PC-3 (cell line): ENCODE measurements at regions not wholly inside any gene's neighbourhood (a gene's known extent, or its start where the extent isn't known, plus 50 kb on each side); places are given as distances from the start of the nearest gene placed in this dataset.

Source experiments
- ATAC-seq: fragments of 200-7000 bp; cut with Tn5 transposase; 2 replicates; pipeline ENCODE4 v1.9.1; 2020; ENCODE audit warnings: mild to moderate bottlenecking, moderate library complexity
- BruUV-seq: library from RNA; stranded (reverse); fragments of 400-500 nt; replicated peaks from 2 replicates; lab custom pipeline; 2021; lab: Mats Ljungman, UMichigan
- CTCF ChIA-PET: fragments of 300-600 bp; sonication (Branson Sonifier 250); formaldehyde crosslinking; loops from one replicate; lab custom pipeline; 2022; ENCODE audit warnings: antibody characterized with exemption; lab: Charles Lee
- POLR2A ChIA-PET: fragments of 300-600 bp; sonication (Branson Sonifier 250); formaldehyde crosslinking; loops from one replicate; lab custom pipeline; 2022; ENCODE audit warnings: antibody characterized with exemption; ENCODE audit not compliant: unreplicated experiment; lab: Charles Lee
- DNase-seq: peaks from one replicate; pipeline ENCODE4 v3.0.0-alpha.2; 2015
- H2AFZ ChIP-seq: fragments of 300-600 bp; sonication (generic); 2 replicates; pipeline ENCODE4 v1.6.0; 2016; ENCODE audit warnings: antibody characterized with exemption, low read length
- H3F3A ChIP-seq: fragments of 300-600 bp; sonication (generic); one replicate; pipeline ENCODE4 v1.6.0; 2017; ENCODE audit warnings: antibody characterized with exemption, low read length, control low read depth, mild to moderate bottlenecking; ENCODE audit not compliant: unreplicated experiment
- H3K27ac ChIP-seq: fragments of 300-600 bp; sonication (generic); 2 replicates; pipeline ENCODE4 v1.5.1; 2016; ENCODE audit warnings: mild to moderate bottlenecking, low read length
- H3K27me3 ChIP-seq: fragments of 300-600 bp; sonication (generic); 2 replicates; pipeline ENCODE4 v1.6.1; 2016; ENCODE audit warnings: low read length, mixed read lengths
- H3K36me3 ChIP-seq: fragments of 300-600 bp; sonication (generic); 2 replicates; pipeline ENCODE4 v1.6.1; 2016; ENCODE audit warnings: low read depth, mixed run types, low read length, mixed read lengths
- H3K4me1 ChIP-seq: fragments of 300-600 bp; sonication (generic); 2 replicates; pipeline ENCODE4 v1.5.1; 2016; ENCODE audit warnings: low read length; ENCODE audit not compliant: insufficient read depth
- H3K4me2 ChIP-seq: fragments of 300-600 bp; sonication (generic); 2 replicates; pipeline ENCODE4 v1.6.0; 2016; ENCODE audit warnings: low read length
- H3K4me3 ChIP-seq: fragments of 300-600 bp; sonication (generic); 2 replicates; pipeline ENCODE4 v1.5.1; 2016; ENCODE audit warnings: mild to moderate bottlenecking, low read length, mixed read lengths
- H3K79me2 ChIP-seq: fragments of 300-600 bp; sonication (generic); 2 replicates; pipeline ENCODE4 v1.6.1; 2017; ENCODE audit warnings: low read length, mixed read lengths
- H3K9ac ChIP-seq: fragments of 300-600 bp; sonication (generic); 2 replicates; pipeline ENCODE4 v1.6.0; 2016; ENCODE audit warnings: mild to moderate bottlenecking, low read length
- H3K9me2 ChIP-seq: fragments of 300-600 bp; sonication (generic); replicated peaks from 2 replicates; pipeline ENCODE4 v1.6.1; 2016; ENCODE audit warnings: mixed run types, low read length, mixed read lengths
- H3K9me3 ChIP-seq: fragments of 300-600 bp; sonication (generic); 2 replicates; pipeline ENCODE4 v1.6.1; 2016; ENCODE audit warnings: low read length, mixed read lengths
- H4K20me1 ChIP-seq: fragments of 300-600 bp; sonication (generic); 2 replicates; pipeline ENCODE4 v1.6.1; 2016; ENCODE audit warnings: low read length, mixed read lengths
- EZH2 ChIP-seq: fragments of 300-600 bp; sonication (generic); IDR thresholded peaks from one replicate; pipeline ENCODE4 v1.6.1; 2017; ENCODE audit warnings: antibody characterized with exemption, mild to moderate bottlenecking, low read length; ENCODE audit not compliant: unreplicated experiment
- EZH2phosphoT487 ChIP-seq: fragments of 300-600 bp; sonication (generic); IDR thresholded peaks from 2 replicates; pipeline ENCODE4 v1.6.1; 2018; ENCODE audit warnings: mild to moderate bottlenecking, antibody characterized with exemption, low read length, borderline replicate concordance
- intact Hi-C: fragments of 100-400 bp; cut with micrococcal nuclease; formaldehyde crosslinking; loops from 2 replicates; pipeline ENCODE4 v1.9.0; 2023
- TF ChIP-seq, protein P1 (sequence below): fragments of 300-600 bp; sonication (generic); conservative IDR thresholded peaks from 2 replicates; pipeline ENCODE4 v1.5.1; 2017; ENCODE audit warnings: antibody characterized with exemption, low read depth, mild to moderate bottlenecking, low read length

DNA sequence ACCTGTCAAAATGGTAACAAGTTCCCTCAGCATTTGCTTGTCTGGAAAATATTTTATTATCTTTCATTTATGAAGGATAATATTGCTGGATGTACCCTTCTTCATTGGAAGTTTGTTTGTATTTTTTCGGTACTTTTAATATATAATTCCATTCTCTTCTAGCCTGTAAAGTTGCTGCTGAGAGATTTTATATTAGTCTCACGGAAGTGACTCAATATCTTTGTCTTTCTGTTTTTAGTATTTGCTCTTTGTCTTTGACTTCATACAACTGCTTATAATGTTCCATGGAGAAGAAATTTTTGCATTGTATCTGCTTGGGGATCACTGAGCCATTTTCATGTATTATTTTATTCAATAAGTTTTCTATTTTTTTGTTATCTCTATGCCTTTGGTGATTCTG, 1777.5 kb downstream of the BRINP3 start:
- H3K27me3 ChIP-seq = no peaks in the 10 kb centered on the region
- no peak overlapping the region for H3K9ac ChIP-seq
- CTCF ChIA-PET = no interaction called here
- no peaks in the 10 kb centered on the region for H3K9me2 ChIP-seq
- H3K9me3 ChIP-seq = no peaks in the 10 kb centered on the region
- H3K36me3 ChIP-seq = no peaks in the 10 kb centered on the region
- POLR2A ChIA-PET = no interaction called here
- intact Hi-C loops = no loop called here
- H3K27ac ChIP-seq = peak overlapping the region; percentile 30; the same call in 1 of the 2 replicates
- no peaks in the 10 kb centered on the region for H4K20me1 ChIP-seq
- H3K4me2 ChIP-seq = no peak overlapping the region
- H3K79me2 ChIP-seq = no peaks in the 10 kb centered on the region
- ATAC-seq = no peak
- H3K4me1 ChIP-seq = no peaks in the 10 kb centered on the region; the same call in 1 of the 2 replicates
- H3K4me3 ChIP-seq = no peak overlapping the region
- BruUV-seq = no TSS peak
- TF ChIP-seq, protein P1, sequence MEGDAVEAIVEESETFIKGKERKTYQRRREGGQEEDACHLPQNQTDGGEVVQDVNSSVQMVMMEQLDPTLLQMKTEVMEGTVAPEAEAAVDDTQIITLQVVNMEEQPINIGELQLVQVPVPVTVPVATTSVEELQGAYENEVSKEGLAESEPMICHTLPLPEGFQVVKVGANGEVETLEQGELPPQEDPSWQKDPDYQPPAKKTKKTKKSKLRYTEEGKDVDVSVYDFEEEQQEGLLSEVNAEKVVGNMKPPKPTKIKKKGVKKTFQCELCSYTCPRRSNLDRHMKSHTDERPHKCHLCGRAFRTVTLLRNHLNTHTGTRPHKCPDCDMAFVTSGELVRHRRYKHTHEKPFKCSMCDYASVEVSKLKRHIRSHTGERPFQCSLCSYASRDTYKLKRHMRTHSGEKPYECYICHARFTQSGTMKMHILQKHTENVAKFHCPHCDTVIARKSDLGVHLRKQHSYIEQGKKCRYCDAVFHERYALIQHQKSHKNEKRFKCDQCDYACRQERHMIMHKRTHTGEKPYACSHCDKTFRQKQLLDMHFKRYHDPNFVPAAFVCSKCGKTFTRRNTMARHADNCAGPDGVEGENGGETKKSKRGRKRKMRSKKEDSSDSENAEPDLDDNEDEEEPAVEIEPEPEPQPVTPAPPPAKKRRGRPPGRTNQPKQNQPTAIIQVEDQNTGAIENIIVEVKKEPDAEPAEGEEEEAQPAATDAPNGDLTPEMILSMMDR = no peak
- TF ChIP-seq EZH2phosphoT487 (no peak), EZH2 (no peak)
- DNase-seq = peak; percentile 12
- H2AFZ ChIP-seq = no peak overlapping the region
- no peaks in the 10 kb centered on the region for H3F3A ChIP-seq

DNA sequence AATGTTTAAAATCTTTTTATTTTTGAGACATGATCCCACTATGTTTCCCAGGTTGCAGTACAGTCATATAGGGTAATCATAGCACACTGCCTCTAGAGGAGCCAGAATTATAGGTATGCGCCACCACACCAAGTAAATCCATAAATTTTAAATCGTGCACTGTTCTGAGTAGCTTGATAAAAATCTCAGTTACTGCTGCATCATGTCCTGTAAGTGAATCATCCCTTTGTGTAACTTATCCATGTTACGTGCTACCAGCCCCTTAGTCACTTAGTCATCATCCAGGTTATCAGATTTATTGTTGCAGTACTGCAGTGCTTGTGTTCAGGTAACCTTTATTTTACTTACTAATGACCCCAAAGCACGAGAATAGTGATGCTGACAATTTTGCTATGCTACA, 1770.9 kb downstream of the BRINP3 start:
- peak overlapping the region; percentile 40; the same call in 1 of the 2 replicates for H3K4me2 ChIP-seq

More for the DNA sequence above, 1770.9 kb downstream of the BRINP3 start:
- H3K9me3 ChIP-seq = no peaks in the 10 kb centered on the region
- peaks cover 14% of the 10 kb centered on the region for H3K4me1 ChIP-seq
- no peaks in the 10 kb centered on the region for H3K9me2 ChIP-seq
- ATAC-seq (peak; percentile 99), DNase-seq (peak; percentile 90)
- intact Hi-C loops = no loop called here
- H3K36me3 ChIP-seq = no peaks in the 10 kb centered on the region
- H3K27ac ChIP-seq = peak overlapping the region; percentile 96
- H3F3A ChIP-seq = no peaks in the 10 kb centered on the region
- no TSS peak for BruUV-seq
- ChIA-PET POLR2A (no interaction called here), CTCF (interaction anchor here (0.6 kb wide), 1 partner anchor 74 kb away, joined by 3 read pairs; no protein-coding TSS in a partner anchor)
- no peaks in the 10 kb centered on the region for H3K27me3 ChIP-seq
- H4K20me1 ChIP-seq = no peaks in the 10 kb centered on the region
- no peak for TF ChIP-seq EZH2
- TF ChIP-seq, protein P1 = peak; percentile 47
- TF ChIP-seq EZH2phosphoT487 = no peak
- peak overlapping the region; percentile 83 for H3K9ac ChIP-seq
- H2AFZ ChIP-seq = no peak overlapping the region
- H3K4me3 ChIP-seq = no peak overlapping the region
- no peaks in the 10 kb centered on the region for H3K79me2 ChIP-seq
